Mesendoderm (in vitro differentiated cells): ENCODE measurements at regions not wholly inside any gene's neighbourhood (a gene's known extent, or its start where the extent isn't known, plus 50 kb on each side); places are given as distances from the start of the nearest gene placed in this dataset.
A peak's percentile ranks its signal among the peaks of the same experiment; 100 is the strongest.

Experiments
- DNase-seq: peaks from one replicate; pipeline ENCODE4 v3.0.0; 2013
- H2AK5ac ChIP-seq: 2 replicates; pipeline ENCODE4 v1.6.1; 2013; ENCODE audit warnings: low read length, inconsistent platforms
- H2BK120ac ChIP-seq: 2 replicates; pipeline ENCODE4 v1.6.1; 2013; ENCODE audit warnings: low read depth, mild to moderate bottlenecking, low read length, moderate library complexity, mixed read lengths
- H2BK15ac ChIP-seq: replicated peaks from 2 replicates; pipeline ENCODE4 v1.6.1; 2013; ENCODE audit warnings: low read depth, mild to moderate bottlenecking, moderate library complexity
- H2BK5ac ChIP-seq: 2 replicates; pipeline ENCODE4 v1.6.1; 2013; ENCODE audit warnings: low read length, inconsistent platforms
- H3K18ac ChIP-seq: 2 replicates; pipeline ENCODE4 v1.6.1; 2013; ENCODE audit warnings: mild to moderate bottlenecking, low read length, mixed read lengths
- H3K23ac ChIP-seq: one replicate; pipeline ENCODE4 v1.6.1; 2013; ENCODE audit warnings: low read length
- H3K27ac ChIP-seq: 2 replicates; pipeline ENCODE4 v1.5.1; 2013; ENCODE audit warnings: low read depth, mild to moderate bottlenecking, inconsistent platforms, low read length, moderate library complexity
- H3K27me3 ChIP-seq: 2 replicates; pipeline ENCODE4 v1.6.1; 2013; ENCODE audit warnings: low read length, control low read depth, mild to moderate bottlenecking, inconsistent platforms; ENCODE audit not compliant: insufficient read depth, poor library complexity
- H3K36me3 ChIP-seq: 2 replicates; pipeline ENCODE4 v1.6.1; 2013; ENCODE audit warnings: low read length, inconsistent platforms; ENCODE audit not compliant: control insufficient read depth, insufficient read depth
- H3K4ac ChIP-seq: one replicate; pipeline ENCODE4 v1.6.1; 2013; ENCODE audit warnings: low read depth, mild to moderate bottlenecking, low read length, moderate library complexity
- H3K4me1 ChIP-seq: 2 replicates; pipeline ENCODE4 v1.6.1; 2013; ENCODE audit warnings: low read depth, low read length, inconsistent platforms; ENCODE audit not compliant: control insufficient read depth
- H3K4me2 ChIP-seq: 2 replicates; pipeline ENCODE4 v1.6.1; 2013; ENCODE audit warnings: low read length
- H3K4me3 ChIP-seq: 2 replicates; pipeline ENCODE4 v1.5.1; 2013; ENCODE audit warnings: mild to moderate bottlenecking, low read length
- H3K56ac ChIP-seq: one replicate; pipeline ENCODE4 v1.6.1; 2013; ENCODE audit warnings: low read length
- H3K79me1 ChIP-seq: 2 replicates; pipeline ENCODE4 v1.6.1; 2013; ENCODE audit warnings: low read length, inconsistent platforms
- H3K79me2 ChIP-seq: 2 replicates; pipeline ENCODE4 v1.6.1; 2013; ENCODE audit warnings: mild to moderate bottlenecking, low read length; ENCODE audit not compliant: control insufficient read depth, insufficient read depth
- H3K9ac ChIP-seq: 2 replicates; pipeline ENCODE4 v1.6.1; 2013; ENCODE audit warnings: low read length, inconsistent platforms
- H4K5ac ChIP-seq: one replicate; pipeline ENCODE4 v1.6.1; 2013; ENCODE audit warnings: low read length
- H4K8ac ChIP-seq: one replicate; pipeline ENCODE4 v1.6.1; 2013; ENCODE audit warnings: low read depth, mild to moderate bottlenecking, control low read depth, low read length, moderate library complexity
- WGBS: extraction: QIAGEN DNeasy Blood & Tissue Kit; methylation state at CpG from one replicate; pipeline ENCODE4 v1.1.7; 2013; ENCODE audit warnings: low lambda C conversion rate, missing lambda C conversion rate; ENCODE audit not compliant: insufficient coverage; ENCODE audit errors: extremely low coverage; 5-methylcytosine and 5-hydroxymethylcytosine counted together

- no peaks in the 10 kb centered on the region for H3K27me3 ChIP-seq
- no peaks in the 10 kb centered on the region for H3K79me2 ChIP-seq
- H2BK15ac ChIP-seq, result no peak overlapping the region
- H3K4me3 ChIP-seq, result no peak overlapping the region
- H3K36me3 ChIP-seq, result no peaks in the 10 kb centered on the region
- no CpG with 5 or more reads among the region's 2 CpGs for WGBS
- H3K4ac ChIP-seq, result no peak overlapping the region
- H4K5ac ChIP-seq, result no peak overlapping the region
- peak; percentile 60 for DNase-seq
- H2BK120ac ChIP-seq, result no peak overlapping the region
- no peak overlapping the region for H3K18ac ChIP-seq
- no peak overlapping the region for H3K4me2 ChIP-seq
- no peak overlapping the region for H2BK5ac ChIP-seq
- no peak overlapping the region for H3K9ac ChIP-seq
- H3K4me1 ChIP-seq, result no peaks in the 10 kb centered on the region
- no peak overlapping the region for H3K56ac ChIP-seq
- no peak overlapping the region for H2AK5ac ChIP-seq
- no peak overlapping the region for H3K23ac ChIP-seq
- no peak overlapping the region for H4K8ac ChIP-seq
- no peaks in the 10 kb centered on the region for H3K79me1 ChIP-seq
- no peak overlapping the region for H3K27ac ChIP-seq
Measured at GRCh38 chr6:121835662-121836061, 400.2 kb downstream of the GJA1 start.

DNA sequence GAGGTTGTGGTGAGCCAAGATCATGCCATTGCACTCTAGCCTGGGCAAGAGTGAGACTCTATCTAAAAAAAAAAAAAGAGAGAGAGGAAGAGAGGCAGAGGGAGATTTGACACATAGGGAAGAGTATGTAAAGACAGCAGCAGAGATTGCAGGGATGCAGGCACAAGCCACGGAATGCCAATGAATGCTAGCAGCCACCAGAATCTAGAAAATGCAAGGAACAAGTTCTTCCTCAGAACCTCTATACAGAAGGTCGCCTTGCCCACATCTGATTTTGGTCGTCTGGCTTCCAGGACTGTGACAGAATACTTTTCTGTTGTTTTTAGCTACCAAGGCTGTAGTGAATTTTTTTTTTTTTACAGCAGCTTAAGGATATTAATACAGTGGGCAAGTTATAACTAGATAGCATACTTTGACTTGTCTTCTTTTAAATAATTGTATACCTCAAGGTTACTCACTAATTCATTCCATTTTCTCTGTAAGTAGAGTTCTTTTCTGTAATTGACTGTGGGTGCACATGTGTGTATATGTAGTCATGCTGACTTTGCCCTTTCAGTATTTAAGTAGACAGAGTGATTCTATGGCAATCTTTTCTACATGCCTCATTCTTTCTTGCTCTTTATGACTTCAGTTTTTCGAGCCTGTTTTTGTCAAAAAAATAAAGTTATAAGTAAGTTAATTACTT is 402.2 kb downstream of the GJA1 start:
- no peaks in the 10 kb centered on the region for H3K4me1 ChIP-seq
- H3K18ac ChIP-seq, result no peak overlapping the region
- H3K56ac ChIP-seq, result no peak overlapping the region
- H3K4ac ChIP-seq, result peak overlapping the region; percentile 31
- no peak for DNase-seq
- H2AK5ac ChIP-seq, result no peak overlapping the region
- H4K8ac ChIP-seq, result no peak overlapping the region
- H3K36me3 ChIP-seq, result no peaks in the 10 kb centered on the region
- H2BK120ac ChIP-seq, result no peak overlapping the region
- H3K27ac ChIP-seq, result no peak overlapping the region
- no peak overlapping the region for H3K4me2 ChIP-seq
- no peak overlapping the region for H3K23ac ChIP-seq
- no peaks in the 10 kb centered on the region for H3K79me1 ChIP-seq
- H3K4me3 ChIP-seq, result no peak overlapping the region
- no peak overlapping the region for H2BK15ac ChIP-seq
- WGBS, result no CpG with 5 or more reads among the region's 4 CpGs
- no peaks in the 10 kb centered on the region for H3K27me3 ChIP-seq
- no peak overlapping the region for H3K9ac ChIP-seq
- no peak overlapping the region for H2BK5ac ChIP-seq
- no peak overlapping the region for H4K5ac ChIP-seq
- no peaks in the 10 kb centered on the region for H3K79me2 ChIP-seq

- peak overlapping the region; percentile 46 for H2AK5ac ChIP-seq
- no peak overlapping the region for H2BK5ac ChIP-seq
- no peaks in the 10 kb centered on the region for H3K79me2 ChIP-seq
- H2BK15ac ChIP-seq, result no peak overlapping the region
- H3K9ac ChIP-seq, result no peak overlapping the region
- no peak overlapping the region for H2BK120ac ChIP-seq
- no peak for DNase-seq
- H3K56ac ChIP-seq, result no peak overlapping the region
- no peak overlapping the region for H3K18ac ChIP-seq
- no peak overlapping the region for H3K4me2 ChIP-seq
- no peak overlapping the region for H4K8ac ChIP-seq
- H3K27me3 ChIP-seq, result no peaks in the 10 kb centered on the region
- H4K5ac ChIP-seq, result no peak overlapping the region
- no peaks in the 10 kb centered on the region for H3K4me1 ChIP-seq
- no peak overlapping the region for H3K23ac ChIP-seq
- H3K27ac ChIP-seq, result no peak overlapping the region
- H3K79me1 ChIP-seq, result no peaks in the 10 kb centered on the region
- no peaks in the 10 kb centered on the region for H3K36me3 ChIP-seq
- no CpG with 5 or more reads among the region's 3 CpGs for WGBS
- H3K4ac ChIP-seq, result no peak overlapping the region
- H3K4me3 ChIP-seq, result no peak overlapping the region
Measured at GRCh38 chr6:121838842-121839241, 403.4 kb downstream of the GJA1 start.

- WGBS, result no CpG with 5 or more reads among the region's 1 CpG
- Histone ChIP-seq H4K5ac (no peak overlapping the region), H4K8ac (no peak overlapping the region), H3K23ac (no peak overlapping the region), H3K27me3 (no peaks in the 10 kb centered on the region), H2BK15ac (no peak overlapping the region), H3K4me3 (no peak overlapping the region), H2AK5ac (no peak overlapping the region), H3K4me1 (no peaks in the 10 kb centered on the region), H3K56ac (no peak overlapping the region), H3K4me2 (no peak overlapping the region), H3K9ac (no peak overlapping the region), H3K4ac (no peak overlapping the region), H3K79me2 (no peaks in the 10 kb centered on the region), H3K36me3 (no peaks in the 10 kb centered on the region), H2BK120ac (no peak overlapping the region), H3K18ac (no peak overlapping the region), H3K79me1 (no peaks in the 10 kb centered on the region), H3K27ac (no peak overlapping the region), H2BK5ac (no peak overlapping the region)
- DNase-seq, result no peak
Measured at GRCh38 chr6:121839896-121840295, 404.4 kb downstream of the GJA1 start.

- Histone ChIP-seq H3K36me3 (no peaks in the 10 kb centered on the region), H3K18ac (no peak overlapping the region), H3K4ac (no peak overlapping the region), H3K4me2 (no peak overlapping the region), H3K4me3 (no peak overlapping the region), H2AK5ac (peak overlapping the region; percentile 11), H4K5ac (no peak overlapping the region), H3K9ac (no peak overlapping the region), H3K27ac (no peak overlapping the region), H3K4me1 (peaks cover 5% of the 10 kb centered on the region), H3K56ac (no peak overlapping the region), H4K8ac (no peak overlapping the region), H2BK15ac (no peak overlapping the region), H2BK120ac (no peak overlapping the region), H2BK5ac (no peak overlapping the region), H3K27me3 (no peaks in the 10 kb centered on the region), H3K79me1 (no peaks in the 10 kb centered on the region), H3K79me2 (no peaks in the 10 kb centered on the region), H3K23ac (no peak overlapping the region)
- no CpG with 5 or more reads among the region's 3 CpGs for whole genome bisulfite sequencing
- no peak for DNase-seq
Measured at GRCh38 chr6:121844898-121845297, 409.5 kb downstream of the GJA1 start.
